GM13976 (cell line): ENCODE measurements at regions not wholly inside any gene's neighbourhood (a gene's known extent, or its start where the extent isn't known, plus 50 kb on each side); places are given as distances from the start of the nearest gene placed in this dataset.

Source experiments
- DNase-seq: peaks from one replicate; pipeline ENCODE4 v3.0.0; 2012; ENCODE audit warnings: low spot score
- CTCF ChIP-seq: IDR thresholded peaks from 2 replicates; pipeline ENCODE4 v1.5.1; 2012; ENCODE audit warnings: borderline replicate concordance, mild to moderate bottlenecking; ENCODE audit not compliant: insufficient read depth; ENCODE audit errors: extremely low read depth, missing control alignments, control extremely low read depth
- in situ Hi-C: fragments of 300-500 bp; cut with MboI; formaldehyde crosslinking; loops from one replicate; pipeline ENCODE4 v1.12.0; 2022; ENCODE audit warnings: low sequenced_read_pairs, mixed read lengths, inconsistent platforms; ENCODE audit not compliant: unreplicated experiment

- in situ Hi-C loops: no loop called here
- DNase-seq: no peak
- no peak for TF ChIP-seq CTCF
These were observed 264.2 kb downstream of the SS18 start for GRCh38 chr18:25825979-25826776.

- no peak for DNase-seq
- in situ Hi-C loops: no loop called here
- no peak for TF ChIP-seq CTCF
These were observed 265.4 kb downstream of the SS18 start for GRCh38 chr18:25825056-25825455.

GRCh38 chr18:25819746-25820363, 270.6 kb downstream of the SS18 start:
- in situ Hi-C loops: no loop called here
- no peak for DNase-seq
- no peak for TF ChIP-seq CTCF

- TF ChIP-seq CTCF: no peak
- in situ Hi-C loops: no loop called here
- no peak for DNase-seq
These were observed 271.9 kb downstream of the SS18 start for GRCh38 chr18:25818505-25818904.

- in situ Hi-C loops: no loop called here
- no peak for DNase-seq
- TF ChIP-seq CTCF: no peak
These were observed 272.7 kb downstream of the SS18 start for GRCh38 chr18:25817546-25818237.

- DNase-seq: no peak
- TF ChIP-seq CTCF: no peak
- in situ Hi-C loops: no loop called here
These were observed 274.8 kb downstream of the SS18 start for GRCh38 chr18:25815659-25816058.
